Astrocyte (in vitro differentiated cells and primary cell): ENCODE measurements at regions not wholly inside any gene's neighbourhood (a gene's known extent, or its start where the extent isn't known, plus 50 kb on each side); places are given as distances from the start of the nearest gene placed in this dataset.
A peak's percentile ranks its signal among the peaks of the same experiment; 100 is the strongest.

Experiments
- DNase-seq: peaks from one replicate; pipeline ENCODE4 v3.0.0-alpha.2; 2010; ENCODE audit warnings: low read depth
- FAIRE-seq: peaks from 2 replicates; lab custom pipeline; 2011; peaks lifted over from hg19 to GRCh38; lab: Jason Lieb, UNC
- H2AFZ ChIP-seq: 2 replicates; pipeline ENCODE4 v1.6.0; 2012; ENCODE audit warnings: low read depth, low read length, inconsistent platforms
- H3K27ac ChIP-seq: 2 replicates; pipeline ENCODE4 v1.5.1; 2011; ENCODE audit warnings: low read depth, low read length, inconsistent platforms
- H3K27me3 ChIP-seq: 2 replicates; pipeline ENCODE4 v1.6.0; 2011; ENCODE audit warnings: low read length, inconsistent platforms; ENCODE audit not compliant: insufficient read depth
- H3K36me3 ChIP-seq: 2 replicates; pipeline ENCODE4 v1.5.1; 2011; ENCODE audit warnings: low read length, inconsistent platforms; ENCODE audit not compliant: insufficient read depth
- H3K4me1 ChIP-seq: 2 replicates; pipeline ENCODE4 v1.5.1; 2011; ENCODE audit warnings: low read length, inconsistent platforms; ENCODE audit not compliant: insufficient read depth
- H3K4me2 ChIP-seq: 2 replicates; pipeline ENCODE4 v1.6.0; 2012; ENCODE audit warnings: low read length, inconsistent platforms
- H3K4me3 ChIP-seq: 2 replicates; pipeline ENCODE4 v1.5.1; 2011; ENCODE audit warnings: low read depth, mild to moderate bottlenecking, low read length, inconsistent platforms; ENCODE audit not compliant: insufficient read depth
- H3K79me2 ChIP-seq: 2 replicates; pipeline ENCODE4 v1.6.0; 2012; ENCODE audit warnings: mild to moderate bottlenecking, low read length, inconsistent platforms; ENCODE audit not compliant: insufficient read depth
- H3K9ac ChIP-seq: 2 replicates; pipeline ENCODE4 v1.6.0; 2012; ENCODE audit warnings: mild to moderate bottlenecking, low read length, inconsistent platforms
- H3K9me3 ChIP-seq: 2 replicates; pipeline ENCODE4 v1.5.1; 2012; ENCODE audit warnings: low read depth, mild to moderate bottlenecking, low read length, inconsistent platforms; ENCODE audit not compliant: insufficient read depth
- H4K20me1 ChIP-seq: 2 replicates; pipeline ENCODE4 v1.6.0; 2012; ENCODE audit warnings: low read length, inconsistent platforms; ENCODE audit not compliant: insufficient read depth
- H3K27ac Mint-ChIP-seq: one replicate; pipeline ENCODE4 v1.8.0; 2021; ENCODE audit warnings: mild to moderate bottlenecking, mixed read lengths; ENCODE audit not compliant: unreplicated experiment
- H3K27me3 Mint-ChIP-seq: one replicate; pipeline ENCODE4 v1.8.0; 2021; ENCODE audit warnings: low read depth, mixed read lengths; ENCODE audit not compliant: unreplicated experiment
- H3K36me3 Mint-ChIP-seq: one replicate; pipeline ENCODE4 v1.8.0; 2021; ENCODE audit warnings: low read depth, mixed read lengths; ENCODE audit not compliant: unreplicated experiment
- H3K4me1 Mint-ChIP-seq: one replicate; pipeline ENCODE4 v1.8.0; 2021; ENCODE audit warnings: low read depth, mixed read lengths; ENCODE audit not compliant: unreplicated experiment
- H3K4me3 Mint-ChIP-seq: one replicate; pipeline ENCODE4 v1.8.0; 2021; ENCODE audit warnings: mild to moderate bottlenecking, moderate library complexity, mixed read lengths; ENCODE audit not compliant: unreplicated experiment
- H3K9me3 Mint-ChIP-seq: one replicate; pipeline ENCODE4 v1.8.0; 2021; ENCODE audit warnings: mild to moderate bottlenecking, mixed read lengths; ENCODE audit not compliant: unreplicated experiment
- CTCF ChIP-seq: IDR thresholded peaks from 2 replicates; pipeline ENCODE4 v1.5.1; 2011; ENCODE audit warnings: low read depth, mild to moderate bottlenecking, inconsistent platforms, low read length, moderate library complexity; ENCODE audit not compliant: insufficient read depth
- EZH2 ChIP-seq: IDR thresholded peaks from 2 replicates; pipeline ENCODE4 v1.6.1; 2012; ENCODE audit warnings: mild to moderate bottlenecking, low read length, inconsistent platforms; ENCODE audit not compliant: insufficient read depth

GRCh38 chr16:27698746-27699145 lies 148.8 kb downstream of the KATNIP start:
- Mint-ChIP-seq H3K4me1 (peaks cover 10% of the 10 kb centered on the region), H3K9me3 (no peaks in the 10 kb centered on the region), H3K36me3 (peaks cover 11% of the 10 kb centered on the region), H3K27ac (no peak overlapping the region), H3K27me3 (no peaks in the 10 kb centered on the region), H3K4me3 (no peak overlapping the region)
- Histone ChIP-seq H3K79me2 (no peaks in the 10 kb centered on the region), H3K4me2 (no peak overlapping the region), H3K27ac (no peak overlapping the region), H3K27me3 (no peaks in the 10 kb centered on the region), H4K20me1 (no peaks in the 10 kb centered on the region), H2AFZ (no peak overlapping the region), H3K9me3 (no peaks in the 10 kb centered on the region), H3K4me3 (no peak overlapping the region), H3K36me3 (no peaks in the 10 kb centered on the region), H3K9ac (no peak overlapping the region), H3K4me1 (peaks cover 7% of the 10 kb centered on the region)
- no peak for DNase-seq
- no peak for FAIRE-seq
- no peak for TF ChIP-seq EZH2
- TF ChIP-seq CTCF = no peak

GRCh38 chr16:27699540-27699939 lies 149.6 kb downstream of the KATNIP start:
- Histone ChIP-seq H2AFZ (no peak overlapping the region), H3K27ac (no peak overlapping the region), H3K4me1 (peaks cover 11% of the 10 kb centered on the region), H3K4me3 (no peak overlapping the region), H3K27me3 (no peaks in the 10 kb centered on the region), H3K9me3 (no peaks in the 10 kb centered on the region), H3K9ac (no peak overlapping the region), H3K36me3 (peaks cover 3% of the 10 kb centered on the region), H3K79me2 (no peaks in the 10 kb centered on the region), H4K20me1 (no peaks in the 10 kb centered on the region), H3K4me2 (no peak overlapping the region)
- DNase-seq = no peak
- Mint-ChIP-seq H3K27me3 (no peaks in the 10 kb centered on the region), H3K9me3 (no peaks in the 10 kb centered on the region), H3K36me3 (peaks cover 11% of the 10 kb centered on the region), H3K4me1 (peaks cover 13% of the 10 kb centered on the region), H3K4me3 (no peak overlapping the region), H3K27ac (no peak overlapping the region)
- no peak for TF ChIP-seq EZH2
- no peak for FAIRE-seq

GRCh38 chr16:27700304-27700995 lies 150.5 kb downstream of the KATNIP start:
- FAIRE-seq (no peak), DNase-seq (no peak)
- Histone ChIP-seq H3K9me3 (no peaks in the 10 kb centered on the region), H2AFZ (no peak overlapping the region), H3K4me3 (no peak overlapping the region), H4K20me1 (no peaks in the 10 kb centered on the region), H3K36me3 (peaks cover 3% of the 10 kb centered on the region), H3K79me2 (no peaks in the 10 kb centered on the region), H3K27me3 (no peaks in the 10 kb centered on the region), H3K27ac (no peak overlapping the region), H3K4me2 (no peak overlapping the region), H3K9ac (no peak overlapping the region), H3K4me1 (peaks cover 11% of the 10 kb centered on the region)
- peaks cover 13% of the 10 kb centered on the region for H3K4me1 Mint-ChIP-seq
- no peaks in the 10 kb centered on the region for H3K9me3 Mint-ChIP-seq
- no peak for TF ChIP-seq CTCF
- no peak for TF ChIP-seq EZH2
- H3K27ac Mint-ChIP-seq = peak overlapping the region; percentile 43
- peaks cover 13% of the 10 kb centered on the region for H3K36me3 Mint-ChIP-seq
- no peaks in the 10 kb centered on the region for H3K27me3 Mint-ChIP-seq
- no peak overlapping the region for H3K4me3 Mint-ChIP-seq
